Naive thymus-derived CD4-positive, alpha-beta T cell (primary cell): ENCODE measurements at regions not wholly inside any gene's neighbourhood (a gene's known extent, or its start where the extent isn't known, plus 50 kb on each side); places are given as distances from the start of the nearest gene placed in this dataset.
"Not testable (repeated sequence)": the region's sequence is repeated elsewhere in the genome, so short reads cannot be mapped to it uniquely, and the experiment has no call there.

Source experiments
- ATAC-seq: fragments of 150-1000 bp; cut with Tn5 transposase; 2 replicates; pipeline ENCODE4 v1.10.0; 2021; ENCODE audit warnings: mild to moderate bottlenecking, moderate library complexity
- CTCF ChIA-PET: fragments of 350-600 bp; sonication (Branson Sonifier 250); formaldehyde crosslinking; loops from one replicate; lab custom pipeline; 2021; ENCODE audit warnings: antibody characterized with exemption; lab: Charles Lee
- POLR2A ChIA-PET: fragments of 350-600 bp; sonication (Branson Sonifier 250); formaldehyde crosslinking; loops from one replicate; lab custom pipeline; 2021; ENCODE audit warnings: antibody characterized with exemption, inconsistent platforms; lab: Charles Lee
- DNase-seq, 9 donors: peaks; one replicate each; pipeline versions ENCODE4 v3.0.0 to v3.0.0-alpha.2; 2020 to 2022; ENCODE audit warnings: mixed read lengths in 1 of 9
- H3K27ac ChIP-seq: one replicate; pipeline ENCODE4 v1.7.0; 2013; ENCODE audit warnings: mild to moderate bottlenecking, low read depth, low read length, moderate library complexity
- H3K27me3 ChIP-seq, 2 donors: one replicate each; pipeline ENCODE4 v1.7.0; 2013; ENCODE audit warnings: low read length in 2 of 2, mild to moderate bottlenecking in 2 of 2, moderate library complexity in 2 of 2; ENCODE audit not compliant: control insufficient read depth in 2 of 2, insufficient read depth in 2 of 2
- H3K36me3 ChIP-seq, 3 experiments: 1 replicate in 2 of 3; 2 replicates in 1 of 3; pipeline ENCODE4 v1.7.0; 2013; ENCODE audit warnings: low read length in 3 of 3, mild to moderate bottlenecking in 3 of 3, moderate library complexity in 1 of 3; ENCODE audit not compliant: insufficient read depth in 3 of 3, control insufficient read depth in 2 of 3
- H3K4me1 ChIP-seq, 2 donors: one replicate each; pipeline ENCODE4 v1.7.0; 2013; ENCODE audit warnings: low read length in 2 of 2, mild to moderate bottlenecking in 2 of 2, moderate library complexity in 1 of 2; ENCODE audit not compliant: control insufficient read depth in 2 of 2, insufficient read depth in 2 of 2
- H3K4me3 ChIP-seq: 2 replicates; pipeline ENCODE4 v1.7.0; 2013; ENCODE audit warnings: mild to moderate bottlenecking, low read length
- H3K9me3 ChIP-seq, 3 experiments: 1 replicate in 2 of 3; 2 replicates in 1 of 3; pipeline ENCODE4 v1.7.0; 2013; ENCODE audit warnings: low read length in 3 of 3; ENCODE audit not compliant: control insufficient read depth in 2 of 3
- H3K27ac Mint-ChIP-seq, 9 donors: one replicate each; pipeline ENCODE4 v1.8.0; 2020 to 2022; ENCODE audit warnings: mixed read lengths in 9 of 9, mild to moderate bottlenecking in 8 of 9, moderate library complexity in 5 of 9, inconsistent platforms in 2 of 9
- H3K27me3 Mint-ChIP-seq, 5 donors: one replicate each; pipeline ENCODE4 v1.8.0; 2021 to 2022; ENCODE audit warnings: mixed read lengths in 5 of 5, mild to moderate bottlenecking in 1 of 5
- H3K36me3 Mint-ChIP-seq, 5 donors: one replicate each; pipeline ENCODE4 v1.8.0; 2020 to 2022; ENCODE audit warnings: mixed read lengths in 5 of 5, mild to moderate bottlenecking in 3 of 5, inconsistent platforms in 1 of 5
- H3K4me1 Mint-ChIP-seq, 7 donors: one replicate each; pipeline ENCODE4 v1.8.0; 2020 to 2022; ENCODE audit warnings: mixed read lengths in 7 of 7, mild to moderate bottlenecking in 3 of 7, inconsistent platforms in 1 of 7
- H3K4me3 Mint-ChIP-seq, 10 donors: one replicate each; pipeline ENCODE4 v1.8.0; 2020 to 2022; ENCODE audit warnings: mild to moderate bottlenecking in 10 of 10, mixed read lengths in 10 of 10, moderate library complexity in 6 of 10, inconsistent platforms in 2 of 10
- H3K9me3 Mint-ChIP-seq, 11 donors: one replicate each; pipeline ENCODE4 v1.8.0; 2020 to 2022; ENCODE audit warnings: mixed read lengths in 11 of 11, mild to moderate bottlenecking in 4 of 11, inconsistent platforms in 1 of 11, moderate library complexity in 1 of 11
- intact Hi-C, 2 donors: fragments of 100-400 bp; cut with micrococcal nuclease; formaldehyde crosslinking; loops; one replicate each; pipeline ENCODE4 v1.15.1; 2023

DNA sequence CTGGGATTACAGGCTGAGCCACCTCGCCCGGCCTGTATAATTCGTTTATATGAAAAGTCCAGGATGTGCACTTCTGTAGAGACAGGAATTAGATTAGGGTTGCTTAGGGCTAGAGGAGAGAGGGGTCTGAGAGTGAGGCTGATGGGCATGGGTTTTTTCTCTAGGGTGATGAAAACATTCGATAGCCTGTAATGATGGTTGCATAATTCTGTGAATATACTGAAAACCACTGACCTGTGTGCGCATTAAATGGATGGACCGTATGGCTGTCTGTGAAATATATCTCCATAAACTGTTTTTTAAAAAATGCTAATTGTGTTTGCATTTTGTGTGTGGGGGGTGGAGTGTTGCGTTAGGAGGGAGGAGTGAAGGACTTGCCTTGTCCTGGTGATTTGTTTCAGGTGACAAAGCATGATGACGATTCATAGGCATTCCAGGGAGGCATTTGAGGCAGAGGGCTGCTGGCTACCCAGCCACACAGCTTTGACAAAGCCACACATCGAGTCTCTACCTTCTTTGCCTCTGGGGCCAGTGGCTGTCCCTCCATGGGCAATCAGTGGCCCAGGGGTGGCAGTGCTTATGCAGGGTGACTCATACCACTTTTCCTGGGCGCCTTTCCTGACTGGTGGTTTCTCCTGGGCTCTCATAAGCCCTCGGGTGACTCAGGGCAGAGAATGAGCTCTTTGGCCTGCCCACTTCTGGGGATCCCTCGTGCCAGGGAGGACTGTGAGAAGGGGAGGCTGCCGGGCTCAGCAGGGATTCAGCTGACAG is 148.5 kb upstream of the WSCD1 start:
- DNase-seq (no peak), ATAC-seq (no peak)
- H3K27me3 ChIP-seq: no peaks in the 10 kb centered on the region
- no peak overlapping the region for H3K27ac ChIP-seq
- H3K4me3 ChIP-seq: no peak overlapping the region
- H3K9me3 ChIP-seq: no peaks in the 10 kb centered on the region
- Mint-ChIP-seq H3K9me3 (peaks cover 0 to 2% (median 0%) of the 10 kb centered on the region in 11 donors), H3K36me3 (no peaks in the 10 kb centered on the region), H3K4me3 (no peak overlapping the region), H3K27me3 (peaks cover 0 to 17% (median 2%) of the 10 kb centered on the region in 5 donors), H3K4me1 (no peaks in the 10 kb centered on the region), H3K27ac (no peak overlapping the region)
- intact Hi-C loops: no loop called here
- no peaks in the 10 kb centered on the region for H3K36me3 ChIP-seq
- POLR2A ChIA-PET: no interaction called here
- H3K4me1 ChIP-seq: no peaks in the 10 kb centered on the region
- CTCF ChIA-PET: no interaction called here

DNA sequence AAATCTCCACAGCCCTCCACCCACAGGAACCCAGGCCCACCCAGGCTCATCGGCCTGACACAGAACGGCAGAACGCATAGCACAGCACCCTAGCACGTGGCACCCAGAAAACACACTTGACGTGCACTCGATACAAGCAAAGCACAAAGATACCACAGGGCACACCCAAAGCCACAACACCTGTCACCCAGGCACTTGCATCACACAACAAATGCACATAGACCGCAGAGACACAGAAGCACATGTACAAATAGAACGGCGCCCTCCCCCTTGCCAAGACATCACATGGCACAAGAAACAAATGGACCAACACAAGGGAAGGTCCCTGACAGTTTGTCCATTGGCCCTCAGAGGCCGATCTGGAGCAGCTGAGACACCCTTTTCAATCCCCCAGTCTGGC is 147.7 kb upstream of the WSCD1 start:
- H3K27me3 ChIP-seq: no peaks in the 10 kb centered on the region
- Mint-ChIP-seq H3K4me1 (no peaks in the 10 kb centered on the region), H3K27me3 (peaks cover 0 to 16% (median 0%) of the 10 kb centered on the region in 5 donors), H3K27ac (no peak overlapping the region), H3K36me3 (no peaks in the 10 kb centered on the region), H3K4me3 (no peak overlapping the region), H3K9me3 (peaks cover 0 to 2% (median 0%) of the 10 kb centered on the region in 11 donors)
- H3K4me1 ChIP-seq: no peaks in the 10 kb centered on the region
- no peak for DNase-seq
- H3K4me3 ChIP-seq: no peak overlapping the region
- no peaks in the 10 kb centered on the region for H3K36me3 ChIP-seq
- H3K9me3 ChIP-seq: no peaks in the 10 kb centered on the region
- POLR2A ChIA-PET: no interaction called here
- no peak for ATAC-seq
- no peak overlapping the region for H3K27ac ChIP-seq
- intact Hi-C loops: no loop called here
- CTCF ChIA-PET: no interaction called here

DNA sequence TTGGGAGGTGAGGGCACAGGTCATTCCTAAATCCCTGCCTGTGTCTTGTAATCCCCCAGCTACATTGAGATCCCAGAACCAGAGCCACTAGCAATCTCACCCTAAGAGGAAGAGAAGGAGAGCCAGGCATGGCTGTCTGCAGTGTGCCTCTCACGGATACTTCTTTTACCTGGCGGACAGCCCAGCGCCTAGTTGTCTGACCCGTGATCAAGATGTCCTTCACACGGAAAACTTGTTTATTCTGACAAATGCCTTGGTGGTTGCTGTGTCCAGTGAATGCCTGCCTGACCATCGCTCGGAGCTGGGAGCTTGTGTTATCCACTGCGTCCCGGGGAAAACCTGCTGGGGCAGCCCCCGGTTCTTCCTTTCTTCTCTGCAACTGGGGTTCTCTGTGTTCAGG is 140.5 kb upstream of the WSCD1 start:
- DNase-seq: no peak
- no peak for ATAC-seq
- H3K9me3 Mint-ChIP-seq: peaks cover 0 to 10% (median 6%) of the 10 kb centered on the region in 11 donors
- Histone ChIP-seq H3K36me3 (no peaks in the 10 kb centered on the region), H3K9me3 (no peaks in the 10 kb centered on the region), H3K4me3 (no peak overlapping the region), H3K4me1 (no peaks in the 10 kb centered on the region), H3K27ac (no peak overlapping the region), H3K27me3 (no peaks in the 10 kb centered on the region)
- H3K27me3 Mint-ChIP-seq: peaks cover 0 to 12% (median 6%) of the 10 kb centered on the region in 5 donors
- H3K27ac Mint-ChIP-seq: no peak overlapping the region
- intact Hi-C loops: no loop called here
- CTCF ChIA-PET: no interaction called here
- POLR2A ChIA-PET: no interaction called here
- no peak overlapping the region for H3K4me3 Mint-ChIP-seq
- peaks cover 0 to 4% (median 0%) of the 10 kb centered on the region in 5 donors for H3K36me3 Mint-ChIP-seq
- H3K4me1 Mint-ChIP-seq: no peaks in the 10 kb centered on the region

DNA sequence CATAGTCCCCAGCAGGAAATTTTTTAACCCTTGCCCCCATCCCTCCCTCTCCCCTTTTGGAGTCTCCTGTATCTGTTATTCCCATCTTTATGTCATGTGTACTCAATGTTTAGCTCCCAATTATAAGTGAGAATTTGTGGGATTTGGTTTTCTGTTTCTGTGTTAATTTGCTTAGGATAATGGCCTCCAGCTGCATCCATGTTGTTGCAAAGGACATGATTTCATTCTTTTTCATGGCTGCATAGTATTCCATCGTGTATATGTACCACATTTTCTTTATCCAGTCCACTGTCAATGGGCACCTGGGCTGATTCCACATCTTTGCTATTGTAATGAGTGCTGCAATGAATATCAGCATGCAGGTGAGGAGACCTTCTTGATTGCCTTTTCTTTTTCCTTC is 139.6 kb upstream of the WSCD1 start:
- intact Hi-C loops, H3K4me1 Mint-ChIP-seq: not testable (repeated sequence)

DNA sequence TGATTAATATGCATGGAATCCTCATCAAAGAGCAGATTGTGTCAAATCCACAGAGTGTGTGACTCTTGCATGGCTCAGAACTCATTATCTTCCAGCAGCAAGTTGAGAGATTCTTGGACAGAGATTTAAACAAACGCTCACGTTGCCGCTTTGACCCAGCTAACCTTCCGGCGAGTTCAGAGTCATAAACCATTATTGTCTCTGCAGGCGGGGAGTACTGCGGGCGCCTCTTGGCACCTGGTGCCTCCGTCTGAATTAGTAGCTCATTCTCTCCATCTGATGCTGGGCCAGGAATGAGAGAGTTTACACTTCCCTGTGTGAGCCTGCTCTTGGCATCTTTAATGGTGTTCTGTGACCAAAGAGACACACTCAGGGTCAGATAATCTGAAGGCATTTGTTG is 138.6 kb upstream of the WSCD1 start:
- Mint-ChIP-seq H3K36me3 (peaks cover 0 to 4% (median 0%) of the 10 kb centered on the region in 5 donors), H3K4me3 (no peak overlapping the region), H3K27me3 (peaks cover 0 to 12% (median 8%) of the 10 kb centered on the region in 5 donors), H3K27ac (no peak overlapping the region), H3K4me1 (no peaks in the 10 kb centered on the region), H3K9me3 (peaks cover 0 to 10% (median 6%) of the 10 kb centered on the region in 11 donors)
- ATAC-seq: no peak
- no peak overlapping the region for H3K4me3 ChIP-seq
- intact Hi-C loops: no loop called here
- no peak overlapping the region for H3K27ac ChIP-seq
- H3K36me3 ChIP-seq: no peaks in the 10 kb centered on the region
- ChIA-PET CTCF (no interaction called here), POLR2A (no interaction called here)
- no peaks in the 10 kb centered on the region for H3K9me3 ChIP-seq
- H3K4me1 ChIP-seq: no peaks in the 10 kb centered on the region
- DNase-seq: no peak
- H3K27me3 ChIP-seq: peaks cover 0 to 3% of the 10 kb centered on the region in 2 donors

More for the DNA sequence above, 139.6 kb upstream of the WSCD1 start:
- POLR2A ChIA-PET, H3K4me3 ChIP-seq, DNase-seq, H3K27ac Mint-ChIP-seq, H3K36me3 Mint-ChIP-seq, H3K4me1 ChIP-seq, H3K9me3 ChIP-seq, H3K27ac ChIP-seq, H3K27me3 ChIP-seq, CTCF ChIA-PET, ATAC-seq, H3K4me3 Mint-ChIP-seq, H3K36me3 ChIP-seq: not testable (repeated sequence)
- peaks cover 0 to 10% (median 6%) of the 10 kb centered on the region in 11 donors for H3K9me3 Mint-ChIP-seq
- peaks cover 0 to 12% (median 7%) of the 10 kb centered on the region in 5 donors for H3K27me3 Mint-ChIP-seq

DNA sequence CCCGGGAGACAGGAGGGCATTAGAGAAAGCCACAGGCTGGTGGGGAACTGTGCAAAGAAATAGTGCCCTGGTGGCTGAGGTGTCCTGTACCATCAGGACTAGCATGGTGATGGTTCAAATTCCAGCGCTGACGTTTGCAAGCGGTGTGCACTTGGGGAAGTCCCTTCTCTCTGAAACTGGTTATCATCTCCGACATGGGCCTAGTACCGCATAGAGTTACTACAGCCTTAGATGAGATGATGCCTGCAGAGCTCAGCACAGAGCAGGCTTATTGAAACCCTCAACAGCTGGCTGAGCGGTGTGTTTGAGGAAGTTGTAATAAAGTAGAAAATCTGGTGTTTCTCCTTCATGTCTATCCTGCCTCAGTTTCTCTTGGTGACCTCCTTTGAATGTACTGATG is 136.7 kb upstream of the WSCD1 start:
- intact Hi-C loops: no loop called here
- Mint-ChIP-seq H3K27me3 (peaks cover 0 to 22% (median 8%) of the 10 kb centered on the region in 5 donors), H3K36me3 (peaks cover 0 to 4% (median 0%) of the 10 kb centered on the region in 5 donors), H3K4me1 (no peaks in the 10 kb centered on the region), H3K4me3 (no peak overlapping the region), H3K27ac (no peak overlapping the region), H3K9me3 (peaks cover 0 to 10% (median 6%) of the 10 kb centered on the region in 11 donors)
- peaks cover 0 to 3% of the 10 kb centered on the region in 2 donors for H3K27me3 ChIP-seq
- no peak overlapping the region for H3K27ac ChIP-seq
- CTCF ChIA-PET: no interaction called here
- H3K4me1 ChIP-seq: no peaks in the 10 kb centered on the region
- ATAC-seq (no peak), DNase-seq (no peak)
- no peaks in the 10 kb centered on the region for H3K9me3 ChIP-seq
- POLR2A ChIA-PET: no interaction called here
- H3K4me3 ChIP-seq: no peak overlapping the region
- no peaks in the 10 kb centered on the region for H3K36me3 ChIP-seq

DNA sequence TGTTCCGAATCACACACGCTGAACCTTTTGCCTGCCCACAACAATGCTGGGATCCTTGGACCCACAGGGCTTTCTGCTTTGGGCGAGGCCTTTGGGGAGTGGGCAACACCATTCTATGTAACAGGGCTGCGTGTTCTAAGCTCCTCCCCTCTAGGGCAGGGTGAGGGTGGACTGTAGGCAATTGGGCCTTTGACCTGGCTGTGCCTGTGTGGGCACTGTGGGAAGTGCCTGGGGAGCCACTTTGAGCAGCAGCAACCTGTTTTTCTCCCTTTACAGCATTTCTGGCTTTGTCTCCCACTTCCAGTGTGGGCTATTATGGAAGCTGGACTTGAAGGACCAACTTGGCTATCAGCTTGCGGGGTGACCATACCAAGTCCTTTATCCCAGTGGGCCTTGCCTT is 128.9 kb upstream of the WSCD1 start:
- no peak overlapping the region for H3K4me3 ChIP-seq
- no peak overlapping the region for H3K27ac ChIP-seq
- Mint-ChIP-seq H3K4me3 (no peak overlapping the region), H3K27me3 (peaks cover 5 to 32% (median 30%) of the 10 kb centered on the region in 5 donors), H3K4me1 (no peaks in the 10 kb centered on the region), H3K9me3 (peaks cover 0 to 7% (median under 1%) of the 10 kb centered on the region in 11 donors), H3K36me3 (no peaks in the 10 kb centered on the region), H3K27ac (no peak overlapping the region)
- intact Hi-C loops: no loop called here
- no peaks in the 10 kb centered on the region for H3K9me3 ChIP-seq
- no peaks in the 10 kb centered on the region for H3K27me3 ChIP-seq
- DNase-seq (no peak), ATAC-seq (no peak)
- ChIA-PET CTCF (no interaction called here), POLR2A (no interaction called here)
- H3K36me3 ChIP-seq: no peaks in the 10 kb centered on the region
- H3K4me1 ChIP-seq: no peaks in the 10 kb centered on the region
